GM21576 (cell line): ENCODE measurements at regions not wholly inside any gene's neighbourhood (a gene's known extent, or its start where the extent isn't known, plus 50 kb on each side); places are given as distances from the start of the nearest gene placed in this dataset.
"Not testable (repeated sequence)": the region's sequence is repeated elsewhere in the genome, so short reads cannot be mapped to it uniquely, and the experiment has no call there.

ENCODE experiments used
- ATAC-seq: cut with Tn5 transposase; IDR thresholded peaks from one replicate; pipeline ENCODE4 v1.9.1; 2021; ENCODE audit warnings: mild to moderate bottlenecking, moderate library complexity; ENCODE audit not compliant: unreplicated experiment

GRCh38 chr16:65716737-65717700 lies 595.2 kb upstream of the CDH11 start:
- ATAC-seq: no peak

- ATAC-seq: no peak
Observed at GRCh38 chr16:65713181-65713808, 591.4 kb upstream of the CDH11 start.

- ATAC-seq: no peak
Observed at GRCh38 chr16:65710107-65710506, 588.2 kb upstream of the CDH11 start.

GRCh38 chr16:65704866-65705265 lies 583.0 kb upstream of the CDH11 start:
- no peak for ATAC-seq

GRCh38 chr16:65702707-65703402 lies 581.0 kb upstream of the CDH11 start:
- no peak for ATAC-seq

GRCh38 chr16:65700596-65700995 lies 578.7 kb upstream of the CDH11 start:
- ATAC-seq: no peak

- no peak for ATAC-seq
Observed at GRCh38 chr16:65698791-65699321, 577.0 kb upstream of the CDH11 start.

- ATAC-seq: no peak
Observed at GRCh38 chr16:65697521-65697920, 575.7 kb upstream of the CDH11 start.

GRCh38 chr16:65697065-65697464 lies 575.2 kb upstream of the CDH11 start:
- no peak for ATAC-seq

- ATAC-seq: not testable (repeated sequence)
Observed at GRCh38 chr16:65691846-65692245, 570.0 kb upstream of the CDH11 start.

GRCh38 chr16:65689726-65690125 lies 567.9 kb upstream of the CDH11 start:
- ATAC-seq: no peak

GRCh38 chr16:65688301-65688700 lies 566.4 kb upstream of the CDH11 start:
- no peak for ATAC-seq

GRCh38 chr16:65684230-65684629 lies 562.4 kb upstream of the CDH11 start:
- no peak for ATAC-seq

GRCh38 chr16:65681406-65681805 lies 559.5 kb upstream of the CDH11 start:
- ATAC-seq: no peak

GRCh38 chr16:65679785-65680184 lies 557.9 kb upstream of the CDH11 start:
- ATAC-seq: no peak

- no peak for ATAC-seq
Observed at GRCh38 chr16:65675161-65675560, 553.3 kb upstream of the CDH11 start.

GRCh38 chr16:65672960-65673359 lies 551.1 kb upstream of the CDH11 start:
- ATAC-seq: no peak

- ATAC-seq: no peak
Observed at GRCh38 chr16:65671071-65671470, 549.2 kb upstream of the CDH11 start.

GRCh38 chr16:65668064-65668595 lies 546.3 kb upstream of the CDH11 start:
- ATAC-seq: no peak

- ATAC-seq: no peak
Observed at GRCh38 chr16:65667011-65667578, 545.2 kb upstream of the CDH11 start.
